HT1080 (cell line): ENCODE measurements at regions not wholly inside any gene's neighbourhood (a gene's known extent, or its start where the extent isn't known, plus 50 kb on each side); places are given as distances from the start of the nearest gene placed in this dataset.
A peak's percentile ranks its signal among the peaks of the same experiment; 100 is the strongest.
"Not testable (repeated sequence)": the region's sequence is repeated elsewhere in the genome, so short reads cannot be mapped to it uniquely, and the experiment has no call there.

Source experiments
- DNase-seq: peaks from one replicate; pipeline ENCODE4 v3.0.0-alpha.2; 2015; ENCODE audit warnings: low read depth

GRCh38 chr1:199404191-199404590, 623.3 kb upstream of the NR5A2 start:
- no peak for DNase-seq

GRCh38 chr1:199404976-199405375, 622.5 kb upstream of the NR5A2 start:
- DNase-seq = no peak

- DNase-seq = no peak
These were observed 621.8 kb upstream of the NR5A2 start for GRCh38 chr1:199405634-199406196.

GRCh38 chr1:199410462-199410861, 617.0 kb upstream of the NR5A2 start:
- no peak for DNase-seq

GRCh38 chr1:199411506-199411905, 616.0 kb upstream of the NR5A2 start:
- no peak for DNase-seq

- DNase-seq = peak; percentile 21
These were observed 605.3 kb upstream of the NR5A2 start for GRCh38 chr1:199422206-199422605.

- DNase-seq = no peak
These were observed 579.6 kb upstream of the NR5A2 start for GRCh38 chr1:199447906-199448305.

- no peak for DNase-seq
These were observed 578.9 kb upstream of the NR5A2 start for GRCh38 chr1:199448646-199449045.

GRCh38 chr1:199449221-199449620, 578.3 kb upstream of the NR5A2 start:
- no peak for DNase-seq

GRCh38 chr1:199449681-199450080, 577.8 kb upstream of the NR5A2 start:
- DNase-seq = no peak

GRCh38 chr1:199452627-199453026, 574.9 kb upstream of the NR5A2 start:
- DNase-seq = no peak

- no peak for DNase-seq
These were observed 573.8 kb upstream of the NR5A2 start for GRCh38 chr1:199453723-199454122.

- DNase-seq = no peak
These were observed 566.6 kb upstream of the NR5A2 start for GRCh38 chr1:199460933-199461332.

GRCh38 chr1:199463521-199464127, 563.9 kb upstream of the NR5A2 start:
- DNase-seq = peak; percentile 52

- no peak for DNase-seq
These were observed 560.5 kb upstream of the NR5A2 start for GRCh38 chr1:199466961-199467360.

GRCh38 chr1:199472018-199472417, 555.5 kb upstream of the NR5A2 start:
- no peak for DNase-seq

GRCh38 chr1:199472978-199473377, 554.5 kb upstream of the NR5A2 start:
- no peak for DNase-seq

- no peak for DNase-seq
These were observed 552.8 kb upstream of the NR5A2 start for GRCh38 chr1:199474738-199475137.

GRCh38 chr1:199482426-199482825, 545.1 kb upstream of the NR5A2 start:
- no peak for DNase-seq

- DNase-seq = no peak
These were observed 537.9 kb upstream of the NR5A2 start for GRCh38 chr1:199489594-199489993.

GRCh38 chr1:199490769-199491527, 536.6 kb upstream of the NR5A2 start:
- peak; percentile 69 for DNase-seq

GRCh38 chr1:199495432-199495831, 532.1 kb upstream of the NR5A2 start:
- DNase-seq = no peak

- DNase-seq = not testable (repeated sequence)
These were observed 528.7 kb upstream of the NR5A2 start for GRCh38 chr1:199498802-199499201.
